Thoracic aorta (tissue), 2 donors: ENCODE measurements at regions not wholly inside any gene's neighbourhood (a gene's known extent, or its start where the extent isn't known, plus 50 kb on each side); places are given as distances from the start of the nearest gene placed in this dataset.
A peak's percentile ranks its signal among the peaks of the same experiment; 100 is the strongest.

Experiments used
- ATAC-seq: fragments of 150-250 bp; one replicate; pipeline ENCODE4 v1.8.0; 2017; ENCODE audit warnings: low read depth; ENCODE audit not compliant: insufficient number of reproducible peaks, low FRiP score
- DNase-seq: peaks from one replicate; pipeline ENCODE4 v3.0.0-alpha.2; 2020; ENCODE audit warnings: low spot score
- H3K27ac ChIP-seq, 2 donors: fragments of 200-600 bp; sonication (generic); 1 replicate in 1 of 2; 2 replicates in 1 of 2; pipeline ENCODE4 v1.5.1; 2016; ENCODE audit warnings: mild to moderate bottlenecking in 2 of 2, moderate library complexity in 2 of 2
- H3K27me3 ChIP-seq: fragments of 200-600 bp; sonication (generic); replicated peaks from 2 replicates; pipeline ENCODE4 v1.6.0; 2016; ENCODE audit warnings: mild to moderate bottlenecking; ENCODE audit not compliant: insufficient read depth
- H3K36me3 ChIP-seq: fragments of 200-600 bp; sonication (generic); one replicate; pipeline ENCODE4 v1.5.1; 2016
- H3K4me1 ChIP-seq, 2 donors: fragments of 200-600 bp; sonication (generic); 1 replicate in 1 of 2; 2 replicates in 1 of 2; pipeline versions ENCODE4 v1.5.1 to v1.6.0; 2016; ENCODE audit warnings: low read depth in 2 of 2, mild to moderate bottlenecking in 1 of 2; ENCODE audit not compliant: control insufficient read depth in 1 of 2
- H3K4me3 ChIP-seq: fragments of 200-600 bp; sonication (generic); 2 replicates; pipeline ENCODE4 v1.5.1; 2016; ENCODE audit warnings: mild to moderate bottlenecking
- H3K9me3 ChIP-seq: fragments of 200-600 bp; sonication (generic); 2 replicates; pipeline ENCODE4 v1.5.1; 2016
- CTCF ChIP-seq: fragments of 200-600 bp; sonication (generic); IDR thresholded peaks from one replicate; pipeline ENCODE4 v1.5.1; 2019; ENCODE audit warnings: antibody characterized with exemption

- DNase-seq (no peak), ATAC-seq (peak; percentile 36)
- H3K27ac ChIP-seq: no peak overlapping the region
- H3K36me3 ChIP-seq: no peaks in the 10 kb centered on the region
- no peaks in the 10 kb centered on the region for H3K9me3 ChIP-seq
- H3K4me3 ChIP-seq: no peak overlapping the region
- TF ChIP-seq CTCF: no peak
- H3K27me3 ChIP-seq: no peaks in the 10 kb centered on the region
- no peaks in the 10 kb centered on the region for H3K4me1 ChIP-seq
These were observed 141.5 kb downstream of the GABRG2 start for GRCh38 chr5:162209005-162209605.

GRCh38 chr5:162214551-162214950 lies 147.0 kb downstream of the GABRG2 start:
- TF ChIP-seq CTCF: no peak
- no peak for ATAC-seq
- Histone ChIP-seq H3K36me3 (no peaks in the 10 kb centered on the region), H3K27ac (no peak overlapping the region), H3K27me3 (no peaks in the 10 kb centered on the region), H3K4me3 (no peak overlapping the region), H3K9me3 (no peaks in the 10 kb centered on the region), H3K4me1 (no peaks in the 10 kb centered on the region)
- DNase-seq: no peak

GRCh38 chr5:162217037-162217436 lies 149.5 kb downstream of the GABRG2 start:
- no peak for TF ChIP-seq CTCF
- Histone ChIP-seq H3K4me3 (no peak overlapping the region), H3K27me3 (no peaks in the 10 kb centered on the region), H3K9me3 (no peaks in the 10 kb centered on the region), H3K36me3 (no peaks in the 10 kb centered on the region), H3K4me1 (no peaks in the 10 kb centered on the region), H3K27ac (no peak overlapping the region)
- ATAC-seq (no peak), DNase-seq (no peak)

- Histone ChIP-seq H3K9me3 (no peaks in the 10 kb centered on the region), H3K27ac (no peak overlapping the region), H3K4me3 (no peak overlapping the region), H3K4me1 (no peaks in the 10 kb centered on the region), H3K27me3 (no peaks in the 10 kb centered on the region), H3K36me3 (no peaks in the 10 kb centered on the region)
- ATAC-seq (no peak), DNase-seq (no peak)
- TF ChIP-seq CTCF: no peak
These were observed 154.3 kb downstream of the GABRG2 start for GRCh38 chr5:162221910-162222309.

- Histone ChIP-seq H3K36me3 (no peaks in the 10 kb centered on the region), H3K4me1 (no peaks in the 10 kb centered on the region), H3K4me3 (no peak overlapping the region), H3K27me3 (no peaks in the 10 kb centered on the region), H3K27ac (no peak overlapping the region), H3K9me3 (no peaks in the 10 kb centered on the region)
- DNase-seq (no peak), ATAC-seq (no peak)
- no peak for TF ChIP-seq CTCF
These were observed 159.5 kb downstream of the GABRG2 start for GRCh38 chr5:162227075-162227474.
